ENCODE measurements at regions not wholly inside any gene's neighbourhood (a gene's known extent, or its start where the extent isn't known, plus 50 kb on each side); places are given as distances from the start of the nearest gene placed in this dataset.

GRCh38 chr2:120930864-120931263 is 195.2 kb downstream of the GLI2 start:
- TF ChIP-seq CTCF (IDR thresholded peaks at IDR 0.05) = no peak
- no peak for TF ChIP-seq POLR2A (IDR thresholded peaks at IDR 0.05)

Data from upper lobe of left lung (tissue), 4 donors.